ENCODE measurements at regions not wholly inside any gene's neighbourhood (a gene's known extent, or its start where the extent isn't known, plus 50 kb on each side); places are given as distances from the start of the nearest gene placed in this dataset.

- Histone ChIP-seq H3K9me3 (ENCODE audit: control insufficient read depth, insufficient read depth, low read depth, low read length) (no peaks in the 10 kb centered on the region), H3K4me1 (ENCODE audit: control insufficient read depth, insufficient read depth, low read length) (no peaks in the 10 kb centered on the region), H3K4me3 (ENCODE audit: low read depth in 2 of 2, low read length in 2 of 2) (no peak overlapping the region), H3K27me3 (ENCODE audit: control insufficient read depth, insufficient read depth, low read length) (no peaks in the 10 kb centered on the region), H3K27ac (ENCODE audit: low read length) (no peak overlapping the region), H3K36me3 (ENCODE audit: control insufficient read depth, insufficient read depth, low read length) (no peaks in the 10 kb centered on the region)
- ChIA-PET CTCF (no interaction called here), POLR2A (no interaction called here)
- in situ Hi-C loops (cut with HindIII; ENCODE audit: low pct_unique_long_range_greater_than_20kb, low sequenced_read_pairs) (no loop called here), intact Hi-C loops (cut with micrococcal nuclease; ENCODE audit: unreplicated experiment) (no loop called here)
- TF ChIP-seq CTCF (IDR thresholded peaks at IDR 0.05) (no peak), POLR2AphosphoS5 (IDR thresholded peaks at IDR 0.05; ENCODE audit: low read depth, low read length) (no peak), SIN3A (IDR thresholded peaks at IDR 0.05; ENCODE audit: borderline replicate concordance, insufficient read depth, low read depth, low read length) (no peak), TCF7L2 (IDR thresholded peaks at IDR 0.05; ENCODE audit: low read depth, low read length) (no peak), REST (IDR thresholded peaks at IDR 0.05; ENCODE audit: insufficient read depth in 1 of 2, low read depth in 2 of 2, low read length in 1 of 2) (no peak)
- DNase-seq (ENCODE audit: low read depth, low spot score), result no peak
- ATAC-seq, result no peak
- no TSS peak for BruUV-seq (replicated peaks)
Measured at GRCh38 chr6:12223383-12223782, 66.8 kb upstream of the EDN1 start.

- BruUV-seq (replicated peaks), result no TSS peak
- TF ChIP-seq TCF7L2 (IDR thresholded peaks at IDR 0.05; ENCODE audit: low read depth, low read length) (no peak), REST (IDR thresholded peaks at IDR 0.05; ENCODE audit: insufficient read depth in 1 of 2, low read depth in 2 of 2, low read length in 1 of 2) (no peak), POLR2AphosphoS5 (IDR thresholded peaks at IDR 0.05; ENCODE audit: low read depth, low read length) (no peak)
- DNase-seq (ENCODE audit: low read depth, low spot score) (no peak), ATAC-seq (no peak)
- ChIA-PET POLR2A (no interaction called here), CTCF (no interaction called here)
- H3K4me1 ChIP-seq (ENCODE audit: control insufficient read depth, insufficient read depth, low read length), result 0 out of 2 replicates have a peak, but pooled peaks cover 4% of the 10 kb centered on the region
- H3K27me3 ChIP-seq (ENCODE audit: control insufficient read depth, insufficient read depth, low read length), result no peaks in the 10 kb centered on the region
- no peak overlapping the region for H3K27ac ChIP-seq (ENCODE audit: low read length)
- H3K4me3 ChIP-seq (ENCODE audit: low read depth in 2 of 2, low read length in 2 of 2), result no peak overlapping the region
- no peaks in the 10 kb centered on the region for H3K9me3 ChIP-seq (ENCODE audit: control insufficient read depth, insufficient read depth, low read depth, low read length)
- no peaks in the 10 kb centered on the region for H3K36me3 ChIP-seq (ENCODE audit: control insufficient read depth, insufficient read depth, low read length)
- in situ Hi-C loops (cut with HindIII; ENCODE audit: low pct_unique_long_range_greater_than_20kb, low sequenced_read_pairs), result no loop called here
- intact Hi-C loops (cut with micrococcal nuclease; ENCODE audit: unreplicated experiment), result no loop called here
Measured at GRCh38 chr6:12224251-12224650, 65.9 kb upstream of the EDN1 start.
